Keratinocyte (primary cell): ENCODE measurements at regions not wholly inside any gene's neighbourhood (a gene's known extent, or its start where the extent isn't known, plus 50 kb on each side); places are given as distances from the start of the nearest gene placed in this dataset.

Experiments
- DNase-seq: peaks from one replicate; pipeline ENCODE4 v3.0.0-alpha.2; 2011; ENCODE audit warnings: low read depth, missing footprints, low spot score
- FAIRE-seq: peaks from 2 replicates; lab custom pipeline; 2011; peaks lifted over from hg19 to GRCh38; lab: Jason Lieb, UNC
- H2AFZ ChIP-seq: 2 replicates; pipeline ENCODE4 v1.6.0; 2012; ENCODE audit warnings: low read length, control low read depth, inconsistent platforms; ENCODE audit not compliant: control insufficient read depth
- H3K27ac ChIP-seq: 2 replicates; pipeline ENCODE4 v1.5.1; 2011; ENCODE audit warnings: low read length; ENCODE audit not compliant: control insufficient read depth, insufficient read depth
- H3K27me3 ChIP-seq: 3 replicates; pipeline ENCODE4 v1.6.0; 2011; ENCODE audit warnings: low read length; ENCODE audit not compliant: control insufficient read depth, insufficient read depth; ENCODE audit errors: extremely low read depth
- H3K36me3 ChIP-seq, 2 experiments: 2 replicates in 1 of 2; 3 replicates in 1 of 2; pipeline ENCODE4 v1.5.1; 2011; ENCODE audit warnings: low read length in 2 of 2, mild to moderate bottlenecking in 1 of 2; ENCODE audit not compliant: control insufficient read depth in 2 of 2, insufficient read depth in 2 of 2; ENCODE audit errors: extremely low read depth in 1 of 2
- H3K4me1 ChIP-seq: 3 replicates; pipeline ENCODE4 v1.5.1; 2011; ENCODE audit warnings: low read length; ENCODE audit not compliant: control insufficient read depth, insufficient read depth; ENCODE audit errors: extremely low read depth
- H3K4me2 ChIP-seq: 3 replicates; pipeline ENCODE4 v1.6.0; 2011; ENCODE audit warnings: low read depth, low read length; ENCODE audit not compliant: control insufficient read depth, insufficient read depth; ENCODE audit errors: extremely low read depth
- H3K4me3 ChIP-seq, 3 experiments: fragments of 200-600 bp in 1 of 3; sonication (generic) in 1 of 3; 2 replicates in 2 of 3; 3 replicates in 1 of 3; pipeline ENCODE4 v1.5.1; 2011 to 2016; ENCODE audit warnings: low read length in 3 of 3, mild to moderate bottlenecking in 3 of 3, control low read depth in 2 of 3, inconsistent platforms in 1 of 3, low read depth in 1 of 3, mixed read lengths in 1 of 3, mixed run types in 1 of 3, moderate library complexity in 1 of 3; ENCODE audit not compliant: control insufficient read depth in 2 of 3, insufficient read depth in 2 of 3; ENCODE audit errors: extremely low read depth in 1 of 3
- H3K79me2 ChIP-seq: 2 replicates; pipeline ENCODE4 v1.6.0; 2012; ENCODE audit warnings: low read length; ENCODE audit not compliant: control insufficient read depth, insufficient read depth
- H3K9ac ChIP-seq: 3 replicates; pipeline ENCODE4 v1.6.0; 2011; ENCODE audit warnings: low read length; ENCODE audit not compliant: control insufficient read depth, insufficient read depth; ENCODE audit errors: extremely low read depth
- H3K9me1 ChIP-seq: 3 replicates; pipeline ENCODE4 v1.6.0; 2011; ENCODE audit warnings: low read length; ENCODE audit not compliant: control insufficient read depth, insufficient read depth; ENCODE audit errors: extremely low read depth
- H3K9me3 ChIP-seq: 2 replicates; pipeline ENCODE4 v1.5.1; 2012; ENCODE audit warnings: low read depth, low read length; ENCODE audit not compliant: control insufficient read depth
- H4K20me1 ChIP-seq: 3 replicates; pipeline ENCODE4 v1.6.0; 2011; ENCODE audit warnings: low read length; ENCODE audit not compliant: control insufficient read depth, insufficient read depth; ENCODE audit errors: extremely low read depth
- CTCF ChIP-seq, 3 experiments: IDR thresholded peaks in 1 of 3; conservative IDR thresholded peaks in 1 of 3; optimal IDR thresholded peaks in 1 of 3; 2 replicates in 2 of 3; 3 replicates in 1 of 3; pipeline versions ENCODE3 to v1.5.1; 2011; ENCODE audit warnings: low read length in 3 of 3, mild to moderate bottlenecking in 3 of 3, moderate library complexity in 2 of 3, control low read depth in 1 of 3, inconsistent platforms in 1 of 3; ENCODE audit not compliant: insufficient read depth in 2 of 3; ENCODE audit errors: extremely low read depth in 1 of 3
- EZH2 ChIP-seq: IDR thresholded peaks from one replicate; pipeline ENCODE4 v1.6.1; 2012; ENCODE audit warnings: inconsistent platforms, mild to moderate bottlenecking, low read length, moderate library complexity
- dilution Hi-C: fragments of 300-500 bp; cut with MboI; formaldehyde crosslinking; loops from one replicate; pipeline ENCODE4 v1.7.0; 2020; ENCODE audit warnings: low sequenced_read_pairs; ENCODE audit not compliant: extremely low pct_ligation_motif_present

DNA sequence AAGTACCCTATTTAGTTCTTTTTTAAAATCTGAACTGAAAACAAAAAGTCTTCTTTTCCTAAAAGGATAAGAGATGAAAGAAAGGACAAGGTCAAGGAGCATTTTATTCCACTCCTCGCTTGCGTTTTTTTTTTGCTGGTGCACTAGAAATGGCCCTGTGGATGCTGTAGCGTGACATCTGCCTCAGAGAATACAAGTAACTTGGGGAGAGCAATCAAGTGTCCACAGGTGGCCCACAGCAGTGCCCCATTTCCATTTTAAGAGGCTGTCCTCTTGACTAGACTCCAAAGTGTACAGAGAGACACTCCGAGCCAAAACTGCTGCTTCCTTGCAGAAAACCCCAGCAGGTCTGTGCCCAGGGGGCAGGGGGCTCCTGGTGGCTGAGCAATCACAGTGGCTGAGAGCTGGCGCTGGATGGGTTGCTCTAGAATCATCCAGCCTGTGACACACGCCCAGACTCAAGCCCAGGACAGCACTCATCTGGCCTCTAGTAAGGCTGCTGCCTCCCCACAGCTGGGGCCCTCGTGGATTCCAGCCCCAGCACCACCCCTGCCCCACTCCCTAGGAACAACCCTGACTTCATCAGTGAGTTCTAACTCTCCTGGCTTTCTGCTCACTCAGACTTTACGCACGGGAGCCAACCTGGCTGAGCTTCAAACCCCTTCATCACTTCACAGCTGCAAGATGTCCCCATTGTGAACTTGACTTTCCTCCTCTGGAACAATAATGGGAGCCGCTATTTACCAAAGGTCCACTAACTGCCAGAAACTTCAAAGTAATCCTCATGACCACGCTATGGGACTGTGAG is 71.1 kb upstream of the SPATA12 start:
- FAIRE-seq (no peak), DNase-seq (no peak)
- no peaks in the 10 kb centered on the region for H3K4me1 ChIP-seq
- no peaks in the 10 kb centered on the region for H3K27me3 ChIP-seq
- H3K4me2 ChIP-seq = no peak overlapping the region
- no peak overlapping the region for H3K4me3 ChIP-seq
- no peak overlapping the region for H3K27ac ChIP-seq
- dilution Hi-C loops = loop anchor here (25.0 kb wide), 2 partner anchors 98 to 277 kb away; no protein-coding TSS in a partner anchor
- TF ChIP-seq EZH2 (no peak), CTCF (optimal IDR thresholded peaks at IDR 0.05 in 1 of 3, IDR thresholded peaks at IDR 0.05 in 1 of 3, conservative IDR thresholded peaks at IDR 0.05 in 1 of 3; ENCODE audit: extremely low read depth in 1 of 3, insufficient read depth in 2 of 3, low read length in 3 of 3) (no peak)
- no peaks in the 10 kb centered on the region for H4K20me1 ChIP-seq
- H3K9me1 ChIP-seq = no peaks in the 10 kb centered on the region
- no peak overlapping the region for H2AFZ ChIP-seq
- H3K9ac ChIP-seq = no peak overlapping the region
- H3K79me2 ChIP-seq = no peaks in the 10 kb centered on the region
- no peaks in the 10 kb centered on the region for H3K9me3 ChIP-seq
- no peaks in the 10 kb centered on the region for H3K36me3 ChIP-seq

DNA sequence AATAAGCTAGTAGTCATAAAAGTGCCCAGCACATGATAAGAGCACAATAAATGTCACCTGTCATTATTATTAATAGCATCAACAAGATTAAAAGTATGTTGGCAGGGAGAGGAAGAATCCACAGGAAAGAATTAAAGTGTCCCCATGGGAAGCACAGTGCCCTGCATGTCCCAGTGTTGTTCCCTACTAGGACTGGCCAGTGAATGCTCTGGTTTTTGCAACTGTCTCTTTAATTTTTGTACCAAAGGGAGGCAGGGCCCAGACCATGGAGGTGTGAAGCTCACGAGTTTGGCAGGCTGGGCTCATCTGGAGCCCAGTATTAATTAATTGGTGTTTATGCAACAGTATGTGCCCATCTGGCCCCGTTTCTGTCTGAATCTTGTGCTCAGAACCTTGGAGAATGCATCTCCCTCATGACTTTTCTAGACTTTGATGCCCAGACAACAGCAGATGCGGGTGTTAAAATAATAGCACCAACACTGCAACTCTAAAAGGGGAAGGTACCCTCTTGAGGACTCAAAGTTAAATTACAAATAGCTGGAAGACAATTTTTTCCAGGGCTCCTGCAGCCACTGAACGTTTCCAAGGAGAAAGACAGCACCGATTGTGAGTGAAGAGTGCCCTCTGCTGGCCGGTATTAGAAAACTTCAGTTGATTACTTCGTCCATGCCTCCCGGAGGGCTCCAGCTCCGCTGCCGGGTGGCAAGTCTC is 71.9 kb upstream of the SPATA12 start:
- no peak overlapping the region for H2AFZ ChIP-seq
- no peaks in the 10 kb centered on the region for H4K20me1 ChIP-seq
- H3K9me3 ChIP-seq = no peaks in the 10 kb centered on the region
- H3K4me3 ChIP-seq = no peak overlapping the region
- TF ChIP-seq CTCF (optimal IDR thresholded peaks at IDR 0.05 in 1 of 3, IDR thresholded peaks at IDR 0.05 in 1 of 3, conservative IDR thresholded peaks at IDR 0.05 in 1 of 3; ENCODE audit: extremely low read depth in 1 of 3, insufficient read depth in 2 of 3, low read length in 3 of 3) (peak; percentile 64 to 79 (median 65)), EZH2 (no peak)
- peak; percentile 84 for FAIRE-seq
- no peaks in the 10 kb centered on the region for H3K36me3 ChIP-seq
- no peaks in the 10 kb centered on the region for H3K79me2 ChIP-seq
- H3K4me2 ChIP-seq = no peak overlapping the region
- dilution Hi-C loops = loop anchor here (25.0 kb wide), 2 partner anchors 99 to 276 kb away; no protein-coding TSS in a partner anchor
- H3K27ac ChIP-seq = no peak overlapping the region
- no peaks in the 10 kb centered on the region for H3K9me1 ChIP-seq
- DNase-seq = no peak
- H3K9ac ChIP-seq = no peak overlapping the region
- no peaks in the 10 kb centered on the region for H3K27me3 ChIP-seq
- H3K4me1 ChIP-seq = no peaks in the 10 kb centered on the region
